GM21825 (cell line): ENCODE measurements at regions not wholly inside any gene's neighbourhood (a gene's known extent, or its start where the extent isn't known, plus 50 kb on each side); places are given as distances from the start of the nearest gene placed in this dataset.

Experiments used
- ATAC-seq: cut with Tn5 transposase; IDR thresholded peaks from one replicate; pipeline ENCODE4 v1.9.1; 2021; ENCODE audit warnings: mild to moderate bottlenecking, moderate library complexity; ENCODE audit not compliant: unreplicated experiment

DNA sequence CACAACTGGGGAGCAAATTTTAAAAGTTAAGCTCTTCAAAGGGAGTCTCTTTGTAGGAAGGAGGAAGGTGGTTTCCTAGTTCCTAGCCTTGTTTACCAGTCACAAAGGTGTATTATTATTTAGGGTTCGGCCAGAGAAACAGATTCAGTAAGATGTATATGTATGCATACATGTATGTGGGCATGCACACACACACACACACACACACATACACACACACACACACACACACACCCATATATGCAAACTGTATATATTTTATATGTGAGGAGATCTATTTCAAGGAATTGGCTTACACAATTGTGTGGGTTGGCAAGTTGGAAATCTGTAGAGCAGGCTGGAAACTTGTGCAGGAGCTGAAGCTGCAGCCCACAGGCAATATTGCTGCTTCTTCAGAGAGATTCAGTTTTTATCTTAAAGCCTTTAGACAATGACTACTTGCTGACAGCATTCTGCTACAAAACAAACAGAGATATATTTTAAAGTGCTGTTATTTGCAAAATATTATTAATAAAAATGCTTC is 75.3 kb upstream of the DNAH5 start:
- ATAC-seq: no peak

DNA sequence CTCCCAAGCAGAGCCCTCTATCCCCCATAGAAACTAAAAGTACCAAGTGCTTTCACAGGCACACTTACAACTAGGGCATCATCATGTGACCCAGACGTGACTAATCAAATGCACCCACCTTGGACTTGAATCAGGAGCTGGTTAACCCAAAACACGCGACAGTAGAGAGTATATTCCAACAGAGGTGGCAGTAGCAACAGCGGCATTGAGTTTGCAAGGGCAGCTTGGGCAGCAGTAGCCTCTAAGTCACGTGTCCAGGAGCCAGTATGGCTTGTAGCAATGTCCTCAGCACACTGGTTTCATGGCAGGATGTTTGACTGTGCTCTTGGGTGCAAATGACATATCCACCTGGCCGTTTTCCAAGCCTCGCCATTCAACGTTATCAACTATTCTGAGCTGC is 73.4 kb upstream of the DNAH5 start:
- no peak for ATAC-seq

DNA sequence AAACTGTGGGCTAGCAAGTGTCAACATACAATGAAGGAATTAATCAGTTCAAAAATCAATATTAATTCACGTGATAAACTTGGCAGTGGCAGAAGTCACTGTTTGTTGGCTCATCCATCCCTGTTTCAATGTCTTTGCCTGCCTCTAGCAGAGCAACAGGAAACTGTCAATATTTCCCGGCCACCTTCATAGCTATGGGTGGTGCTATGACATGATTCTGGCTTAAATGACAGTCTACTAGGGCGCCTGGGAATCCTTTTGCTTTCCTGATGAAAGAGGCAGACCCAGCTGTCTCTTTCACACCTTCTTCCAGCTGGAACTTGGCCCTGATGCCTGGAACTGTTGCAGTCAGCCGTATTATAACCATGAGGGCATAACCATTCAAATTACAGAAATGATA is 72.1 kb upstream of the DNAH5 start:
- no peak for ATAC-seq

DNA sequence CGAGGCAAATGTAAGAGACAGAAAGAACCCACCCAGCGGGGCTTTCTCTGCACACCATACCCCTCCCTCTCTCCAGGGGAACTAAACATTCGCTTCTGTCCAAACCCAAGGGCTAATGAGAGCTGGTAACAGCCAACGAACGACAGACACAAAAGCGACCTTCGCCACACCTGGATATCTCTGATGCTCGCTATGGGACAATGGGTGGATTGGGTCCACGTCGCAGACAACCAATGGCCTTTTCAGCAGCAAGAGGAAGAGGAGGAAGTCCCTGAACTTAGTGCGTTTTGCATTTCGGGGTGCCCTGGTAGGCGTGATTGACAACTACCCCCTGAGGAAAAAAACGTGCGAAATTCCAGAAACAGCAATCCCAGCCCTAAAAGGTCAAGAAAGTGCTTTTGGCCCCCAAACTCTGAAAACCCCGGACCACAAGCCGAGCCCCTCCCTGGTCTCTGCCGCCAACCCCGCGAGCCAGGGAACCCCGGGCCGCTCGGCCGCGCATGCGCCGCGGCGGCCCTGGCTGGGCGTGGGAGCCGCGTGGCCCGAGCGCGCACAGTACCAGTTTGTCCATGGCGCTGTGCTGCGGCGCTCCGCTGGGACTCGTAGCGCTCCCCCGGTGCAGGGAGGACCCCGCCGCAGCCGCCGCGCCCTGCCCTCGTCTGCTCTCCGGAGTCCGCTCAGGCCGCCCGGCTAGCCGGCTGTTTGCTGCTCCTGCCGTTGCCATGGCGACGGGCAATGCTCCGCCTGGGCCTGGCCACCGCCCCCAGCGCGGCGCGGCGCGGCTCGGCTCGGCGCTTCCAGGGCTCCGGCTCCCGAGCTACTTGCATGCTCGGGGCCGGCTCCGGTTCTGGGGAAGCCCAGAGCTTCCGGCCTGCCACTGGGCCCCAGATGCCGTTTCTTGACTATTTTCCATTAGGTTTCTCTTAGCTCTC is 66.9 kb upstream of the DNAH5 start:
- ATAC-seq: peak; percentile 95

DNA sequence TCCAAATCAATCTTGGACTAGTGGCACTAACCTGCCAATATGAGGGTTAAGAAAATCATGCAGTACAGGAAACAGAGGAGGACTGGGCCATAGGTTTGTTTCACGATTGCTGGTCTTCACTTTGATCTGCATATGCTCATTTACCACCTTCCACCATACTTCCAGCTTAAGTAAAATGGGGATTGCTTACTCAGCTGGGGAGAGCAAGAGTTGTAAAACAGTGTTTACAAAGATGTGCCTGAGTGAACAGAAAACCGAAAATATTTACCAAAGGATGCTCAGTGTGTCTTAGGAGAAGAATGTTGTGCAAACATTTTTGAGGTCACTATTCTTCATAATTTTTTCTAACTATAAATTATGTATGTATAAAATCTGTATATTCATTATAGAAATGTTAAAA is 65.1 kb upstream of the DNAH5 start:
- ATAC-seq: no peak

DNA sequence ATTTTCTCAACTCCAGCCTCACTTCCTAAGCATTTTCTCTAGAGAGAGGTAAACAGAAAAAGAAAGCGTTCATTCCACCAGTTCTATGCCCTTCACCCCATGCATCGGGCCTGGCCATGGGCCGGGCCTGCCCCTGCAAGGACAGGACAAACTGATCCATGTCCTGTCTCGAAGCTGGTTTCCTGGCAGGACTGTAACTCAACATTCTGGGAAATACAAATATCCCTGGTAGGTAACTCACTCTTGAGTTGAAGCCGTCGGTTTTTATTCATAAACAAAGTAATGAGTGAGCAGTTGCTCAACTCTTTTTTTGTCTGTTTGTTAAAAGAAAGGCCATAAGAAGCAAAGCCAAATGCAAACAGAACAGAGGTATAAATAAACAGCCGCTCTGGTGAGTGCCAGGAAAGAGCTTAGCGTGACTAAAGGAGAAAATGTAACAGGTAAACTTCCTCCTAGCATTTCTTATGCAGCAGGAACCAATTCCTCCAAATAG is 64.4 kb upstream of the DNAH5 start:
- no peak for ATAC-seq

DNA sequence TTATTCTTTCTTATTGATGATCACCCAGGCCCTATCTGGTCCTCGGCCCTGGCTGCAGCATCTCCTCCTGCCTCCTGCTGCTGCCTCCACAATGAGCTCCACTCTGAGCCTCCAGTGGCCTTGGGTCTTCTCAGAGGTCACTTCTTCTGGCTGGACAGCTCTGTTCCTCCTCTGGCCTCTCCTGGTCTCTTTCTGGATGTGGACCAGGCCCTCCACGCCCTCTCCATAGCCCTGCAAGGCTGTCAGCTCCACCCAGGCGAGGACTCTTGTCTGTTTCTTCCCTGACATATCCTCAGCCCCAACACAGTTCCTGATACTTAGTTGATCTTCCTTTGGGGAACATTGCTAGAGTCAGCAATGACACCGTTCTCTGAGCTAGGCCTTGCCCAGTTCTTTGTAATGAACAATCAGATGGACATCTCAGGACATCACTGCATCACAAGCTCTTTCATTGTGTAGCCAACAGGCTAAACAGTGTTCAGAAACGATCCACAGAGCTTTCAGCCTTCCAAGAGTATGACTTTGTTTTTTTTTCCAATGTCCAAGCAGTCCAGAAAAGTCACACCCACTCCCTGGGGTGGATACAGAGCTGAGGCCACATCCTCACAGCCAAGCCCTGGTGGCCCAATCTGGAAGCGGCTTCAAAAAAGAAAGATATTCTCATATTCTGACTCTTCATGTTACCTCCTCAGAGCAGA is 62.5 kb upstream of the DNAH5 start:
- no peak for ATAC-seq

DNA sequence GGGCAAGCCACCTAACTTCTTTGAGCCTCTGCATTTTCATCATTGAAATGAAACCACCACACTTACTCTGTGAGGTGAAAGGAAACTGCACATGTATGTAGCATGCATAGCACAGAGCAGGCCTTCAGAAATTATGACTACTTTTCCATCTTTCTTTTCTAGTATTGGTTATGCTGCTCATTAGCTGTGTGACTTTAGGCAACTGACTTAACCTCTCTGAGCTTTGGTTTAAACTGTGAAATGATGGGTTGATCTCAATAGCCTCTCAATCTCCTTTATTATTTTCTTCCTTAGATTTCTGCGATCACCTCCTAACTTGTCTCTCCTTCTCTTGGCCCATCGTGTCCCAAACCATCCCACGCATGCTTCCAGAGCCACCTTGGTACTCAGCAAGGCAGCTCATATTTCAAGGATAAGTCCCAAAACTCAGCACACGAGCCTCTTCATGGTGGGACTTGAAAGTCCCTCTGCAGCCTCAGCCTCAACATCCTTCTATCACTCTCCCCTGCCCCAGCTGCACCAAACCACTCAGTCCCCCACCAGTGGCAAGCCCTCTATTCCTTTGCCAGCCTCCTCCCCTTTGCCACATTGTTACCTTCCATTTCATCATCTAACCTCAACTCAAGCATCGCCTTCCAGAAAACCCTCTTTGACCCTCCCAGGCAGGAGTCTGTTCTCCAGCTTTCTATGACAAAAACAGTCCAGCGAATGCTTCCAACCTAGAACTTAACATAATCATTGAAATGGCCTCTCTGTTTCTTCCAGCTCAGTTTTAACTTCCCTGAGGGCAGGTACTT is 60.3 kb upstream of the DNAH5 start:
- ATAC-seq: no peak

DNA sequence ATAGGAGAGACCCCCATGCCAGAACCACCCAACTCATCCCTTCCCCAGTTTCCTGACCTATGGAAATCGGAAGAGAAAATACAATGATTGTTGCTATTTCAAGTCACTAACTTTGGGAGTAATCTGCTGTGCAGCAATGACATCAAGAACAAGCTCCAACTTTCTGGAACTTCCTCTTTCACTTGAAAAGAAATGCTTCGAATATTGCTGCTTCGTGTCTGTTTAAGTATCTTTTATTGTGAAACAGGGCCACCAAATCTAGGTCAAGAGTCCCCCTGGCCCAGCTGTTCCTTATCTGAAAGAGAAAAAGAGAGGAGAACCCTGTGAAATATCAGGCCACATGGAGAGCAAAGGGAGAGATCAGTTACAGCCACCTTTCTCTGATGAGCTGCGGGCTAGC is 59.4 kb upstream of the DNAH5 start:
- no peak for ATAC-seq

DNA sequence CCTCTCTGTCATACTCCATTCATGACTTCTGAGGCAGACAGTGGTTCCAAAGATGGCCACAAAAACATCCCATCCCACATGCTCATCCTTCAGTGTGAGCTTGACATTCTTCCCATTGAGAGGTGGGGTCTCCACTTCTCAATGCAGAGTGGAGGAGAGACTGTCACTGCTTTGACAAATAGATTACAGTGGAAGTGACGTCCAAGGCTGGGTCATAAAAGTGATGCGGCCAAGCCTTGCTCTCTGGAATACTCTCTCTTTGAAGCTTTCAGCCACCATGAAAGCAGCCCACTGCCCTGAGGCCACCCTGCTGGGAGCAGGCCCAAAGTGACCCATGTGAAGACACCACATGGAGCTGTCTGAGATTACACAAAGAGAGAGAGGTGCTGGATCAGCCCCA is 59.0 kb upstream of the DNAH5 start:
- no peak for ATAC-seq

DNA sequence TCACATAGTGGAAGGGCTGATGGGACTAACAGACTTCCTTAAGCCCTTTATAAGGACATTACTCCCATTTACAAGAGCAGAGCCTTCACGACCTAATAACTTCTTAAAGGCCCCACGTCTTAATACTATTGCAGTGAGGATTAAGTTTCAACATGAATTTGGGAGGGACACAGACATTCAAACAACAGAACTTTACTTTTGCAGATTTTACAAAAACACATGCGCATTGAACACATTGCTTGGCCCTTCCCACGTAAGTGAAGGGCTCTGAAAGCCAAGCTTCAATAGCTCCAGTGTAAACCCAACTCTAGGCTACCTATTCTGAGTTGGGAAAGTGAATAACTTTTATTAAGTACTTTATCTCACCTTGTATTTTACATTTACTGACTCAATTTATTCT is 53.8 kb upstream of the DNAH5 start:
- no peak for ATAC-seq

DNA sequence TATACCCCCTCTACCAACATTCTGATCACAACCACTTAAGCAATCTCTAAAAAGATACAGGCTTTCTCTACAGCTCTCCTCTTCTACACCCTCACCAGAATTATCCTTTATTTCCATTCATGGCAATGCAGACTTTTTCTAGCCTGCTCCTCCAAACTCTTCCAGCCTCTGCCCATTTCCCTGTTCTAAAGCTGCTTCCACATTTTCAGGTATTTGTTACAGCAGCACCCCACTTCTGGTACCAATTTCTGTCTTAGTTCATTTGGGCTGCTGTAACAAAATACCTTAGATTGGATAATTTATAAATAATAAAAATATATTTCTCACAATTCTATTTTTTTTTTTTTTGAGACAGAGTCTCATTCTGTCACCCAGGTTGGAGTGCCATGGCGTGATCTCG is 53.0 kb upstream of the DNAH5 start:
- ATAC-seq: no peak

DNA sequence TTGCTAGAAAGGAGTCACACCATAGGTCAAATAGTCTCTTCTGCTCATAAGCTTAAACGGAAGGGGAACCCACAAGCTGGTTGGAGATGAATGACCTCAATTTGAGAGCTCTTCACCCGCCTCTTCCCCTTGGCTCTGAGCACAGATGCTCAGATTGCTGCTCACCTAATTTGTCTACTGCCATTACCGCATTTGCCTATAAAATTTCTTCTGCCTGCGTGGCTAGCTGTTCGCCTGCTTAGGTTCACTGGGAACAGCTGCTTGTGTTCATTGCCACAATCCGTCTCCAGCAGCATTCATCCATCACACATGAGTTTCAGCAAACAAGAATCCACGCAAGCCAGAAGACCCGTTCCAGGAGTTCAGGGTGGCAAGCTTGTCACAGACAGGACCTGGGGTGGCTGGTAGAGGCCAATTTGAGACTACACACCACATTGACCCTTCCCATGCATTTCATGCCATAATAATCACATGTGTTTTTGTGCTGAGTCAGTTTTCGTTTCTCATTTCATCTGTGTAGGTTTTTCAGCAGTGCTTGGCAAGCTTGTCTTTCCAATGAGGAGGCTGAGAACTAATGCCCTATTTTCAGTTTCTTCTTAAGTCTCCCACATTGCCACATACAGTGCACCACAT is 50.2 kb upstream of the DNAH5 start:
- ATAC-seq: no peak
